Spleen (tissue), 11 donors: ENCODE measurements at regions not wholly inside any gene's neighbourhood (a gene's known extent, or its start where the extent isn't known, plus 50 kb on each side); places are given as distances from the start of the nearest gene placed in this dataset.

Experiments used
- DNase-seq: peaks from one replicate; pipeline ENCODE4 v3.0.0-alpha.2; 2020
- H3K27ac ChIP-seq, 8 donors: fragments of 200-600 bp; sonication (generic) in 7 of 8; 1 replicate in 4 of 8; 2 replicates in 4 of 8; pipeline versions ENCODE4 v1.5.0 to v1.8.0; 2016 to 2021; ENCODE audit warnings: inconsistent platforms in 4 of 8, mild to moderate bottlenecking in 4 of 8, moderate library complexity in 1 of 8
- H3K27me3 ChIP-seq, 7 donors: fragments of 200-600 bp; sonication (generic) in 6 of 7; replicated peaks in 1 of 7; 1 replicate in 4 of 7; 2 replicates in 3 of 7; pipeline versions ENCODE4 v1.5.0 to v1.8.0; 2016 to 2021; ENCODE audit warnings: inconsistent platforms in 3 of 7, mild to moderate bottlenecking in 1 of 7
- H3K36me3 ChIP-seq, 6 donors: fragments of 200-600 bp; sonication (generic) in 5 of 6; 1 replicate in 4 of 6; 2 replicates in 2 of 6; pipeline versions ENCODE4 v1.5.0 to v1.8.0; 2016 to 2021; ENCODE audit warnings: inconsistent platforms in 2 of 6
- H3K4me1 ChIP-seq, 6 donors: fragments of 200-600 bp; sonication (generic) in 5 of 6; 1 replicate in 3 of 6; 2 replicates in 3 of 6; pipeline versions ENCODE4 v1.5.0 to v1.8.0; 2016 to 2021; ENCODE audit warnings: inconsistent platforms in 3 of 6
- H3K4me3 ChIP-seq, 8 donors: fragments of 200-600 bp; sonication (generic) in 7 of 8; 1 replicate in 4 of 8; 2 replicates in 4 of 8; pipeline versions ENCODE4 v1.5.0 to v1.8.0; 2016 to 2021; ENCODE audit warnings: inconsistent platforms in 4 of 8, mild to moderate bottlenecking in 4 of 8, moderate library complexity in 2 of 8
- H3K9me3 ChIP-seq, 8 donors: fragments of 200-600 bp; sonication (generic) in 7 of 8; 1 replicate in 4 of 8; 2 replicates in 4 of 8; pipeline versions ENCODE4 v1.5.0 to v1.8.0; 2016 to 2021; ENCODE audit warnings: inconsistent platforms in 4 of 8
- CTCF ChIP-seq, 11 experiments: fragments of 200-600 bp in 7 of 11; fragments of 450-650 bp in 4 of 11; sonication (generic) in 4 of 11; IDR thresholded peaks in 8 of 11; conservative IDR thresholded peaks in 3 of 11; 1 replicate in 7 of 11; 2 replicates in 4 of 11; pipeline versions ENCODE4 v1.4.0 to v1.8.0; 2016 to 2021; ENCODE audit warnings: antibody characterized with exemption in 11 of 11, inconsistent platforms in 4 of 11, mild to moderate bottlenecking in 1 of 11
- POLR2A ChIP-seq, 3 donors: fragments of 450-650 bp; IDR thresholded peaks; one replicate each; pipeline ENCODE4 v1.5.1; 2017; ENCODE audit warnings: antibody characterized with exemption in 3 of 3, mild to moderate bottlenecking in 1 of 3
- POLR2AphosphoS5 ChIP-seq, 3 donors: sonication (generic); formaldehyde crosslinking; IDR thresholded peaks; one replicate each; pipeline ENCODE4 v1.5.1; 2017; ENCODE audit warnings: antibody characterized with exemption in 3 of 3
- WGBS, 5 donors: extraction: QIAGEN DNeasy Blood & Tissue Kit in 3 of 5; methylation state at CpG; one replicate each; pipeline versions ENCODE4 v1.1.5 to v1.1.7; 2013 to 2018; 5-methylcytosine and 5-hydroxymethylcytosine counted together
- intact Hi-C: fragments of 100-400 bp; cut with DNase I; formaldehyde crosslinking; loops from one replicate; pipeline ENCODE4 v1.15.0; 2023; ENCODE audit warnings: low total_unique reads
- donor health status: healthy with polysubstance abuse.
- donor health status: DM: no; HTN: no; CAD: no; lungs with moderate emphysema.
- donor health status: DM: no; HTN: no; CAD: no.
- donor health status: Bipolar disorder and iron deficiency.
- donor health status: healthy.
- donor health status: DM: no; HTN: no; CAD: no.
- donor health status: DM: yes; HTN: yes; CAD: no.

DNA sequence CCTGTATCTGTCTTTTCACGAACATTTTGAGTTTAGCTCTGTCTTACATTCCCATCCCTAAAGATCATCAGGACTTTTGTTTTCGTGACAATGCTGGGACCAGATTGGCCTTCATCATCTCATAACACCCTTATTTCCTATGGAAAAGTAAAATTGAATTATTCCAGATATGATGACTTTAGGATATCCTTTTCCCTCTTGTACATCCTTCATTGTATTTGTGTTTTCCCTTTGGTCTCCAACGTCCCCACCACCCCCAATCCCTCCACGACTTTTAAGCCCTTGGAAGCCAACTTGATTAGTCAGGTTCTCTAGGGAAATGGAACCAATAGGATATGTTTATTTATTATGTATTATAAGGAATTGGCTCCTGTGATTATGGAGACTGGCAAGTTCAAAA lies 167.6 kb downstream of the ARL4A start:
- no peak overlapping the region for H3K4me3 ChIP-seq
- no peak for DNase-seq
- 67 to 79% (median 74%) methylated on average over 4 of the region's 4 CpGs for WGBS, 5 donors
- H3K4me1 ChIP-seq = no peaks in the 10 kb centered on the region
- no peak overlapping the region for H3K27ac ChIP-seq
- H3K36me3 ChIP-seq = no peaks in the 10 kb centered on the region
- intact Hi-C loops = no loop called here
- TF ChIP-seq POLR2A (IDR thresholded peaks at IDR 0.05) (no peak), CTCF (IDR thresholded peaks at IDR 0.05 in 8 of 11, conservative IDR thresholded peaks at IDR 0.05 in 3 of 11) (no peak), POLR2AphosphoS5 (IDR thresholded peaks at IDR 0.05) (no peak)
- H3K9me3 ChIP-seq = no peaks in the 10 kb centered on the region
- no peaks in the 10 kb centered on the region for H3K27me3 ChIP-seq

- H3K4me1 ChIP-seq = no peaks in the 10 kb centered on the region
- H3K9me3 ChIP-seq = no peaks in the 10 kb centered on the region
- DNase-seq = no peak
- no peaks in the 10 kb centered on the region for H3K36me3 ChIP-seq
- H3K27ac ChIP-seq = no peak overlapping the region
- 64 to 85% (median 79%) methylated on average over 2 of the region's 2 CpGs for WGBS, 5 donors
- no peak for TF ChIP-seq CTCF (IDR thresholded peaks at IDR 0.05 in 8 of 11, conservative IDR thresholded peaks at IDR 0.05 in 3 of 11)
- no peak for TF ChIP-seq POLR2AphosphoS5 (IDR thresholded peaks at IDR 0.05)
- no peak for TF ChIP-seq POLR2A (IDR thresholded peaks at IDR 0.05)
- intact Hi-C loops = no loop called here
- H3K27me3 ChIP-seq = no peaks in the 10 kb centered on the region
- H3K4me3 ChIP-seq = no peak overlapping the region
These were observed 172.3 kb downstream of the ARL4A start for GRCh38 chr7:12859761-12860160.

- Histone ChIP-seq H3K27me3 (no peaks in the 10 kb centered on the region), H3K4me3 (no peak overlapping the region), H3K36me3 (no peaks in the 10 kb centered on the region), H3K27ac (no peak overlapping the region), H3K9me3 (no peaks in the 10 kb centered on the region), H3K4me1 (no peaks in the 10 kb centered on the region)
- intact Hi-C loops = no loop called here
- TF ChIP-seq POLR2A (IDR thresholded peaks at IDR 0.05) (no peak), CTCF (IDR thresholded peaks at IDR 0.05 in 8 of 11, conservative IDR thresholded peaks at IDR 0.05 in 3 of 11) (no peak), POLR2AphosphoS5 (IDR thresholded peaks at IDR 0.05) (no peak)
- no peak for DNase-seq
- 33 to 46% (median 42%) methylated on average over 3 of the region's 3 CpGs for WGBS, 5 donors
These were observed 173.6 kb downstream of the ARL4A start for GRCh38 chr7:12861070-12861469.

DNA sequence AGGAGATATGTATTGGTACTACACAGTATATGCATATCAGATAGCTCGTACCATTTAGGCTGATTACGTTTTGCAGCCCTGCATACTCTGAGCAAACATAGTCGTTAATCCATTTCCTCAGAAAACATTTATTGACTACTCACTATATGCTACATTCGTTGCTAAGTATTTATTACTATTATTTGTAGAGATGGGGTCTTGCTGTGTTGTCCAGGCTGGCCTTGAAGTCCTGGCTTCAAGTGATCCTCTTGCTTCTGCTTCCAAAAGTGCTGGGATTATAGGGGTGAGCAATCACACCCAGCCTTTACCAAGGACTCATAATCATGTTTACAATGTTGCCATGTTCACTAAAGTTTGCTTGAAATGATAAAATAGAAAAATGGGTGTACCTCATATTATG lies 174.7 kb downstream of the ARL4A start:
- Histone ChIP-seq H3K36me3 (no peaks in the 10 kb centered on the region), H3K9me3 (no peaks in the 10 kb centered on the region), H3K4me1 (no peaks in the 10 kb centered on the region), H3K27me3 (no peaks in the 10 kb centered on the region), H3K4me3 (no peak overlapping the region), H3K27ac (no peak overlapping the region)
- intact Hi-C loops = no loop called here
- TF ChIP-seq POLR2A (IDR thresholded peaks at IDR 0.05) (no peak), POLR2AphosphoS5 (IDR thresholded peaks at IDR 0.05) (no peak), CTCF (IDR thresholded peaks at IDR 0.05 in 8 of 11, conservative IDR thresholded peaks at IDR 0.05 in 3 of 11) (no peak)
- DNase-seq = no peak
- WGBS, 5 donors = 61 to 87% (median 67%) methylated on average over 4 of the region's 4 CpGs
